Esophagus muscularis mucosa (tissue), 3 donors: ENCODE measurements at regions not wholly inside any gene's neighbourhood (a gene's known extent, or its start where the extent isn't known, plus 50 kb on each side); places are given as distances from the start of the nearest gene placed in this dataset.

Experiments
- CTCF ChIP-seq, 3 experiments: fragments of 200-600 bp in 2 of 3; fragments of 450-650 bp in 1 of 3; sonication (generic) in 2 of 3; IDR thresholded peaks; one replicate each; pipeline ENCODE4 v1.5.1; 2017 to 2019; ENCODE audit warnings: antibody characterized with exemption in 3 of 3, mild to moderate bottlenecking in 2 of 3, moderate library complexity in 1 of 3
- POLR2A ChIP-seq: fragments of 450-650 bp; IDR thresholded peaks from one replicate; pipeline ENCODE4 v1.6.1; 2017; ENCODE audit warnings: antibody characterized with exemption, moderate library complexity, mild to moderate bottlenecking, low read depth

- TF ChIP-seq CTCF (IDR thresholded peaks at IDR 0.05) (no peak), POLR2A (no peak)
Measured at GRCh38 chr12:92063641-92064040, 82.0 kb downstream of the BTG1 start.
